ENCODE measurements at regions not wholly inside any gene's neighbourhood (a gene's known extent, or its start where the extent isn't known, plus 50 kb on each side); places are given as distances from the start of the nearest gene placed in this dataset.

DNA sequence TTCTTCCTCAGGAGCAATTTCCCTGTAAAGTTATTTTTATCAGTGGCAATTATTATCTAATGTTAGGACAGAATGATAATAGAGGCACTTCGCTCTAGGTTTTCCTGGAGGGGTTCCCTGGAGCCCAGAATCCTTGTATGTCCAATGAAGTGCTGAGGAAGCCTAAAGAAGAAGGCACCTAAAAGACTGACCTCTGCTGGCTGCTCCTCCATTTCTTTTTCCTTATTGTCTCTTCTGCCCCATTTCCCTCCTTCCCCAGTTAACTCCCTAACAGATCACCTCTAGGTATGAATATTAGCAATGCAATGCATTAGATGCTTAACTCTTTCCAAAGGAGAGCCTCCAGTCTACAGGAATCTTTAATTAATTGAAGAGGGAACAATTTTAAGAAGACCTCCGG is 985.4 kb downstream of the DIAPH3 start:
- 66% methylated on average over 2 of the region's 2 CpGs for WGBS (ENCODE audit: low lambda C conversion rate)
- Histone ChIP-seq H3K9me2 (no peaks in the 10 kb centered on the region), H3K4me3 (ENCODE audit: low read depth in 2 of 2, low read length in 1 of 2) (no peak overlapping the region), H3K9me3 (no peaks in the 10 kb centered on the region), H3F3A (replicated peaks; ENCODE audit: insufficient read depth) (no peaks in the 10 kb centered on the region), H4K20me1 (ENCODE audit: insufficient read depth) (no peaks in the 10 kb centered on the region), H3K4me1 (ENCODE audit: control insufficient read depth in 1 of 2, insufficient read depth in 2 of 2, low read depth in 1 of 2, low read length in 1 of 2) (no peaks in the 10 kb centered on the region), H3K4me2 (no peak overlapping the region), H2AFZ (ENCODE audit: low read depth) (no peak overlapping the region), H3K36me3 (replicated peaks in 1 of 2; ENCODE audit: control insufficient read depth in 1 of 2, insufficient read depth in 2 of 2, low read length in 1 of 2) (no peaks in the 10 kb centered on the region), H3K9ac (no peak overlapping the region), H3K27ac (ENCODE audit: low read depth in 2 of 2, low read length in 1 of 2) (no peak overlapping the region), H3K27me3 (ENCODE audit: insufficient read depth) (no peaks in the 10 kb centered on the region), H3K79me2 (ENCODE audit: insufficient read depth) (no peaks in the 10 kb centered on the region)
- ChIA-PET POLR2A (no interaction called here), CTCF (interaction anchor here (1.4 to 1.7 kb wide), 4 partner anchors 10 to 506 kb away, joined by 3 to 4 read pairs (median 4); no protein-coding TSS in a partner anchor)
- no peak for DNase-seq
- TF ChIP-seq RFX5 (IDR thresholded peaks at IDR 0.05; ENCODE audit: low read length) (no peak), RAD21 (IDR thresholded peaks at IDR 0.05; ENCODE audit: low read length) (peak; percentile 32; the same call in 1 of the 2 replicates), MEF2A (IDR thresholded peaks at IDR 0.05; ENCODE audit: borderline replicate concordance, low read depth) (no peak), SMC3 (IDR thresholded peaks at IDR 0.05; ENCODE audit: low read depth, low read length) (0 out of 2 replicates have a peak, but pooled peaks have one; percentile 21), CHD2 (IDR thresholded peaks at IDR 0.05; ENCODE audit: low read length, partially characterized antibody) (no peak)
- TF ChIP-seq, protein P1, sequence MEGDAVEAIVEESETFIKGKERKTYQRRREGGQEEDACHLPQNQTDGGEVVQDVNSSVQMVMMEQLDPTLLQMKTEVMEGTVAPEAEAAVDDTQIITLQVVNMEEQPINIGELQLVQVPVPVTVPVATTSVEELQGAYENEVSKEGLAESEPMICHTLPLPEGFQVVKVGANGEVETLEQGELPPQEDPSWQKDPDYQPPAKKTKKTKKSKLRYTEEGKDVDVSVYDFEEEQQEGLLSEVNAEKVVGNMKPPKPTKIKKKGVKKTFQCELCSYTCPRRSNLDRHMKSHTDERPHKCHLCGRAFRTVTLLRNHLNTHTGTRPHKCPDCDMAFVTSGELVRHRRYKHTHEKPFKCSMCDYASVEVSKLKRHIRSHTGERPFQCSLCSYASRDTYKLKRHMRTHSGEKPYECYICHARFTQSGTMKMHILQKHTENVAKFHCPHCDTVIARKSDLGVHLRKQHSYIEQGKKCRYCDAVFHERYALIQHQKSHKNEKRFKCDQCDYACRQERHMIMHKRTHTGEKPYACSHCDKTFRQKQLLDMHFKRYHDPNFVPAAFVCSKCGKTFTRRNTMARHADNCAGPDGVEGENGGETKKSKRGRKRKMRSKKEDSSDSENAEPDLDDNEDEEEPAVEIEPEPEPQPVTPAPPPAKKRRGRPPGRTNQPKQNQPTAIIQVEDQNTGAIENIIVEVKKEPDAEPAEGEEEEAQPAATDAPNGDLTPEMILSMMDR (IDR thresholded peaks at IDR 0.05): peak; percentile 45
- TF ChIP-seq, protein P2, sequence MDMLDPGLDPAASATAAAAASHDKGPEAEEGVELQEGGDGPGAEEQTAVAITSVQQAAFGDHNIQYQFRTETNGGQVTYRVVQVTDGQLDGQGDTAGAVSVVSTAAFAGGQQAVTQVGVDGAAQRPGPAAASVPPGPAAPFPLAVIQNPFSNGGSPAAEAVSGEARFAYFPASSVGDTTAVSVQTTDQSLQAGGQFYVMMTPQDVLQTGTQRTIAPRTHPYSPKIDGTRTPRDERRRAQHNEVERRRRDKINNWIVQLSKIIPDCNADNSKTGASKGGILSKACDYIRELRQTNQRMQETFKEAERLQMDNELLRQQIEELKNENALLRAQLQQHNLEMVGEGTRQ (IDR thresholded peaks at IDR 0.05; ENCODE audit: borderline replicate concordance, low read depth, low read length): no peak

DNA sequence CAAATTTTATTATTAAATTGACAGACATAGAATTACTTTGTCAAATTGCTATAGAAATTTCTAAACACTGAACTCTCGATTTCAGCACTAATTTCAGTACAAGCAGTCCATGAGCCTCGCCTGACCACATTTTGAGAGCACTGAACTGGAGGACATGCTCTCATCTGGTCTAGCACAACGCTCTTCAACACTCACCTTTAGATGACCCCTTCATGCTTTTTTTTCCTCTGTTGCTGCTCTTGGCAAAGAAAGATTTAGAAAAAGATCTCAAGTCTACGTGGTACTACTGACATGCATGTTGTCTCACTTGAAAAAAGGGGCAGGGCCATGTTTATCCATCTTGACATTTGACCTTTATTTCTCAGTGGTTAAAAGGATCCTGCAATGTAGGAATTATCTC is 981.5 kb downstream of the DIAPH3 start:
- no peak overlapping the region for H3K4me3 ChIP-seq (ENCODE audit: low read depth in 2 of 2, low read length in 1 of 2)
- POLR2A ChIA-PET: no interaction called here
- 48% methylated on average over 4 of the region's 4 CpGs for WGBS (ENCODE audit: low lambda C conversion rate)

More for the DNA sequence above, 981.5 kb downstream of the DIAPH3 start:
- Histone ChIP-seq H3K27ac (ENCODE audit: low read depth in 2 of 2, low read length in 1 of 2) (no peak overlapping the region), H3K9me3 (no peaks in the 10 kb centered on the region), H3K4me2 (no peak overlapping the region), H3K36me3 (replicated peaks in 1 of 2; ENCODE audit: control insufficient read depth in 1 of 2, insufficient read depth in 2 of 2, low read length in 1 of 2) (no peaks in the 10 kb centered on the region), H3K27me3 (ENCODE audit: insufficient read depth) (no peaks in the 10 kb centered on the region), H3K9me2 (no peaks in the 10 kb centered on the region), H3K79me2 (ENCODE audit: insufficient read depth) (no peaks in the 10 kb centered on the region), H3F3A (replicated peaks; ENCODE audit: insufficient read depth) (no peaks in the 10 kb centered on the region), H3K4me1 (ENCODE audit: control insufficient read depth in 1 of 2, insufficient read depth in 2 of 2, low read depth in 1 of 2, low read length in 1 of 2) (no peaks in the 10 kb centered on the region), H2AFZ (ENCODE audit: low read depth) (no peak overlapping the region), H4K20me1 (ENCODE audit: insufficient read depth) (no peaks in the 10 kb centered on the region), H3K9ac (no peak overlapping the region)
- TF ChIP-seq YY1 (IDR thresholded peaks at IDR 0.05; ENCODE audit: low read depth) (no peak), FOXJ3 (CRISPR knock-in tag; IDR thresholded peaks at IDR 0.05) (no peak), NRF1 (IDR thresholded peaks at IDR 0.05; ENCODE audit: low read depth, low read length) (no peak), CHD2 (IDR thresholded peaks at IDR 0.05; ENCODE audit: low read length, partially characterized antibody) (no peak), TAF1 (IDR thresholded peaks at IDR 0.05; ENCODE audit: borderline replicate concordance, low read depth, low read length) (no peak), MXI1 (IDR thresholded peaks at IDR 0.05; ENCODE audit: low read depth, low read length) (no peak), TCF12 (IDR thresholded peaks at IDR 0.05) (no peak), JUND (IDR thresholded peaks at IDR 0.05) (no peak), FOXM1 (IDR thresholded peaks at IDR 0.05; ENCODE audit: low read depth) (no peak), ELF1 (IDR thresholded peaks at IDR 0.05) (no peak), EZH2phosphoT487 (IDR thresholded peaks at IDR 0.05; ENCODE audit: borderline replicate concordance, low read depth) (no peak), RCOR1 (IDR thresholded peaks at IDR 0.05; ENCODE audit: low read length) (no peak)
- TF ChIP-seq, protein P3, sequence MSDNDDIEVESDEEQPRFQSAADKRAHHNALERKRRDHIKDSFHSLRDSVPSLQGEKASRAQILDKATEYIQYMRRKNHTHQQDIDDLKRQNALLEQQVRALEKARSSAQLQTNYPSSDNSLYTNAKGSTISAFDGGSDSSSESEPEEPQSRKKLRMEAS (IDR thresholded peaks at IDR 0.05; ENCODE audit: low read depth): no peak
- TF ChIP-seq, protein P4, sequence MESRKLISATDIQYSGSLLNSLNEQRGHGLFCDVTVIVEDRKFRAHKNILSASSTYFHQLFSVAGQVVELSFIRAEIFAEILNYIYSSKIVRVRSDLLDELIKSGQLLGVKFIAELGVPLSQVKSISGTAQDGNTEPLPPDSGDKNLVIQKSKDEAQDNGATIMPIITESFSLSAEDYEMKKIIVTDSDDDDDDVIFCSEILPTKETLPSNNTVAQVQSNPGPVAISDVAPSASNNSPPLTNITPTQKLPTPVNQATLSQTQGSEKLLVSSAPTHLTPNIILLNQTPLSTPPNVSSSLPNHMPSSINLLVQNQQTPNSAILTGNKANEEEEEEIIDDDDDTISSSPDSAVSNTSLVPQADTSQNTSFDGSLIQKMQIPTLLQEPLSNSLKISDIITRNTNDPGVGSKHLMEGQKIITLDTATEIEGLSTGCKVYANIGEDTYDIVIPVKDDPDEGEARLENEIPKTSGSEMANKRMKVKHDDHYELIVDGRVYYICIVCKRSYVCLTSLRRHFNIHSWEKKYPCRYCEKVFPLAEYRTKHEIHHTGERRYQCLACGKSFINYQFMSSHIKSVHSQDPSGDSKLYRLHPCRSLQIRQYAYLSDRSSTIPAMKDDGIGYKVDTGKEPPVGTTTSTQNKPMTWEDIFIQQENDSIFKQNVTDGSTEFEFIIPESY (IDR thresholded peaks at IDR 0.05; ENCODE audit: borderline replicate concordance, low read depth): no peak
- no peak for DNase-seq
- CTCF ChIA-PET: no interaction called here
